Non-pigmented ciliary epithelial cell (primary cell): ENCODE measurements at regions not wholly inside any gene's neighbourhood (a gene's known extent, or its start where the extent isn't known, plus 50 kb on each side); places are given as distances from the start of the nearest gene placed in this dataset.

Experiments used
- DNase-seq: peaks from one replicate; pipeline ENCODE4 v3.0.0-alpha.2; 2010; ENCODE audit warnings: low read depth

GRCh38 chr4:64584125-64584524 is 174.9 kb upstream of the TECRL start:
- no peak for DNase-seq

- DNase-seq, result no peak
These were observed 173.2 kb upstream of the TECRL start for GRCh38 chr4:64582492-64582891.

- DNase-seq, result peak; percentile 36
These were observed 172.2 kb upstream of the TECRL start for GRCh38 chr4:64581422-64581821.

- DNase-seq, result no peak
These were observed 154.9 kb upstream of the TECRL start for GRCh38 chr4:64564126-64564525.

- DNase-seq, result no peak
These were observed 150.3 kb upstream of the TECRL start for GRCh38 chr4:64559571-64559970.

GRCh38 chr4:64551125-64551524 is 141.9 kb upstream of the TECRL start:
- no peak for DNase-seq

GRCh38 chr4:64545593-64545992 is 136.3 kb upstream of the TECRL start:
- no peak for DNase-seq

- peak; percentile 31 for DNase-seq
These were observed 130.1 kb upstream of the TECRL start for GRCh38 chr4:64539234-64539849.

GRCh38 chr4:64538219-64538618 is 129.0 kb upstream of the TECRL start:
- DNase-seq, result no peak

- DNase-seq, result no peak
These were observed 124.4 kb upstream of the TECRL start for GRCh38 chr4:64533637-64534036.

- DNase-seq, result no peak
These were observed 123.9 kb upstream of the TECRL start for GRCh38 chr4:64533159-64533558.

- no peak for DNase-seq
These were observed 111.2 kb upstream of the TECRL start for GRCh38 chr4:64520421-64520820.

GRCh38 chr4:64518600-64518999 is 109.3 kb upstream of the TECRL start:
- no peak for DNase-seq

- no peak for DNase-seq
These were observed 106.9 kb upstream of the TECRL start for GRCh38 chr4:64516176-64516575.

- DNase-seq, result no peak
These were observed 98.8 kb upstream of the TECRL start for GRCh38 chr4:64508089-64508488.

GRCh38 chr4:64503945-64504675 is 94.9 kb upstream of the TECRL start:
- no peak for DNase-seq

- DNase-seq, result no peak
These were observed 94.2 kb upstream of the TECRL start for GRCh38 chr4:64503416-64503815.

GRCh38 chr4:64497491-64497890 is 88.2 kb upstream of the TECRL start:
- no peak for DNase-seq

- no peak for DNase-seq
These were observed 86.7 kb upstream of the TECRL start for GRCh38 chr4:64495946-64496345.

- no peak for DNase-seq
These were observed 80.4 kb upstream of the TECRL start for GRCh38 chr4:64489628-64490027.

GRCh38 chr4:64479338-64479737 is 70.1 kb upstream of the TECRL start:
- no peak for DNase-seq

- no peak for DNase-seq
These were observed 67.9 kb upstream of the TECRL start for GRCh38 chr4:64477127-64477526.

GRCh38 chr4:64465263-64465662 is 56.0 kb upstream of the TECRL start:
- DNase-seq, result no peak

- no peak for DNase-seq
These were observed 55.3 kb upstream of the TECRL start for GRCh38 chr4:64464581-64464980.
